GM21515 (cell line): ENCODE measurements at regions not wholly inside any gene's neighbourhood (a gene's known extent, or its start where the extent isn't known, plus 50 kb on each side); places are given as distances from the start of the nearest gene placed in this dataset.
"Not testable (repeated sequence)": the region's sequence is repeated elsewhere in the genome, so short reads cannot be mapped to it uniquely, and the experiment has no call there.

Experiments
- ATAC-seq: cut with Tn5 transposase; IDR thresholded peaks from one replicate; pipeline ENCODE4 v1.9.1; 2021; ENCODE audit not compliant: unreplicated experiment

- ATAC-seq: no peak
These were observed 329.4 kb upstream of the MAN1A1 start for GRCh38 chr6:119678961-119679360.

- no peak for ATAC-seq
These were observed 327.8 kb upstream of the MAN1A1 start for GRCh38 chr6:119677384-119677783.

GRCh38 chr6:119676961-119677360, 327.4 kb upstream of the MAN1A1 start:
- no peak for ATAC-seq

GRCh38 chr6:119676230-119676629, 326.7 kb upstream of the MAN1A1 start:
- ATAC-seq: no peak

- no peak for ATAC-seq
These were observed 324.2 kb upstream of the MAN1A1 start for GRCh38 chr6:119673741-119674140.

GRCh38 chr6:119672725-119673124, 323.2 kb upstream of the MAN1A1 start:
- ATAC-seq: no peak

GRCh38 chr6:119671105-119671504, 321.5 kb upstream of the MAN1A1 start:
- no peak for ATAC-seq

GRCh38 chr6:119669221-119669620, 319.7 kb upstream of the MAN1A1 start:
- no peak for ATAC-seq

- ATAC-seq: not testable (repeated sequence)
These were observed 315.9 kb upstream of the MAN1A1 start for GRCh38 chr6:119665432-119665831.

- ATAC-seq: no peak
These were observed 312.1 kb upstream of the MAN1A1 start for GRCh38 chr6:119661628-119662027.

- no peak for ATAC-seq
These were observed 311.5 kb upstream of the MAN1A1 start for GRCh38 chr6:119661078-119661477.

- ATAC-seq: no peak
These were observed 309.4 kb upstream of the MAN1A1 start for GRCh38 chr6:119658917-119659316.

- ATAC-seq: no peak
These were observed 305.6 kb upstream of the MAN1A1 start for GRCh38 chr6:119655124-119655523.

GRCh38 chr6:119653329-119653728, 303.8 kb upstream of the MAN1A1 start:
- no peak for ATAC-seq

GRCh38 chr6:119649531-119649930, 300.0 kb upstream of the MAN1A1 start:
- no peak for ATAC-seq

GRCh38 chr6:119647309-119647708, 297.7 kb upstream of the MAN1A1 start:
- ATAC-seq: no peak

GRCh38 chr6:119643876-119644275, 294.3 kb upstream of the MAN1A1 start:
- ATAC-seq: no peak

- ATAC-seq: no peak
These were observed 288.2 kb upstream of the MAN1A1 start for GRCh38 chr6:119637768-119638167.

GRCh38 chr6:119636060-119636459, 286.5 kb upstream of the MAN1A1 start:
- ATAC-seq: no peak

GRCh38 chr6:119633461-119633860, 283.9 kb upstream of the MAN1A1 start:
- ATAC-seq: no peak

GRCh38 chr6:119630561-119631192, 281.1 kb upstream of the MAN1A1 start:
- ATAC-seq: no peak

- ATAC-seq: no peak
These were observed 279.4 kb upstream of the MAN1A1 start for GRCh38 chr6:119628691-119629594.
